ENCODE measurements at regions not wholly inside any gene's neighbourhood (a gene's known extent, or its start where the extent isn't known, plus 50 kb on each side); places are given as distances from the start of the nearest gene placed in this dataset.

DNA sequence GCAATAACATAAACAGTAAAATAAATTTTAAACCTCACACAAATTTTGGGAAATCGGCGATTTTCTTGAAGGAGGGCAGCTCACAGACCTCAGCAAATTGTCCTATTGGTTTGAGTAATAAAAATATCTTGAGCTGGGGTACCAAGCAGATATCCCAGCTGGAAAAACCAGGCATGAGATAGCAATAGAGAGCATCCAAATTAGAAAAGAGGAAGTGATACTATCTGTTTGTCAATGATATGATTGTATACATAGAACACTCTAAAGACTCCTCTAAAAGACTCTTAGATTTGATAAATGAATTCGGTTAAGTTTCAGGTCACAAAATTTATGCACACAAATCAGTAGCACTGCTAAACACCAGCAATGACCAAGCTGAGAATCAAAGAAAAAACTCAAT, 90.5 kb upstream of the ACTRT1 start:
- DNase-seq (ENCODE audit: low read depth), result no peak
- no peak overlapping the region for H3K4me3 ChIP-seq (ENCODE audit: control insufficient read depth, low read depth, low read length)
- TF ChIP-seq, protein P1, sequence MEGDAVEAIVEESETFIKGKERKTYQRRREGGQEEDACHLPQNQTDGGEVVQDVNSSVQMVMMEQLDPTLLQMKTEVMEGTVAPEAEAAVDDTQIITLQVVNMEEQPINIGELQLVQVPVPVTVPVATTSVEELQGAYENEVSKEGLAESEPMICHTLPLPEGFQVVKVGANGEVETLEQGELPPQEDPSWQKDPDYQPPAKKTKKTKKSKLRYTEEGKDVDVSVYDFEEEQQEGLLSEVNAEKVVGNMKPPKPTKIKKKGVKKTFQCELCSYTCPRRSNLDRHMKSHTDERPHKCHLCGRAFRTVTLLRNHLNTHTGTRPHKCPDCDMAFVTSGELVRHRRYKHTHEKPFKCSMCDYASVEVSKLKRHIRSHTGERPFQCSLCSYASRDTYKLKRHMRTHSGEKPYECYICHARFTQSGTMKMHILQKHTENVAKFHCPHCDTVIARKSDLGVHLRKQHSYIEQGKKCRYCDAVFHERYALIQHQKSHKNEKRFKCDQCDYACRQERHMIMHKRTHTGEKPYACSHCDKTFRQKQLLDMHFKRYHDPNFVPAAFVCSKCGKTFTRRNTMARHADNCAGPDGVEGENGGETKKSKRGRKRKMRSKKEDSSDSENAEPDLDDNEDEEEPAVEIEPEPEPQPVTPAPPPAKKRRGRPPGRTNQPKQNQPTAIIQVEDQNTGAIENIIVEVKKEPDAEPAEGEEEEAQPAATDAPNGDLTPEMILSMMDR (conservative IDR thresholded peaks at IDR 0.05; ENCODE audit: control insufficient read depth, insufficient read depth, low read depth, low read length), result no peak

GRCh38 chrX:128106630-128107029, 54.4 kb upstream of the ACTRT1 start:
- no peak overlapping the region for H3K4me3 ChIP-seq (ENCODE audit: control insufficient read depth, low read depth, low read length)
- no peak for DNase-seq (ENCODE audit: low read depth)
- TF ChIP-seq, protein P1 (conservative IDR thresholded peaks at IDR 0.05; ENCODE audit: control insufficient read depth, insufficient read depth, low read depth, low read length), result no peak

DNA sequence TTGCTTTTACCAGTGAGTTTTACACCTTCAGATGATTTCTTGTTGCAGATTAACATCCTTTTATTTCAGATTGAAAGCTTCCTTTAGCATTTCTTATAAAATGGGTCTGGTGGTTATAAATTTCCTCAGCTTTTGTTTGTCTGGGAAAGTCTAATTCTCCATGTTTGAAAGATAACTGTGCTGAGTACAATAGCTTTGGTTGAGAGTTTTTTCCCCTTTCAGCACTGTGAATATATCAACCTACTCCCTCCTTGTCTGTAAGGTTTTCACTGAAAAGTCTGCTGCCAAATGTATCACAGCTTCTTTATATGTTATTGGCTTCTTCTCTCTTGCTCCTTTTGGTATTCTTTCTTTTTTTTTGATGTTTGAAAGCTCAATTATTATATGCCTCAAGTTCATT, 53.5 kb upstream of the ACTRT1 start:
- no peak overlapping the region for H3K4me3 ChIP-seq (ENCODE audit: control insufficient read depth, low read depth, low read length)
- TF ChIP-seq, protein P1 (conservative IDR thresholded peaks at IDR 0.05; ENCODE audit: control insufficient read depth, insufficient read depth, low read depth, low read length), result no peak
- no peak for DNase-seq (ENCODE audit: low read depth)

All from fibroblast of mammary gland (primary cell).